PC-9 (cell line): ENCODE measurements at regions not wholly inside any gene's neighbourhood (a gene's known extent, or its start where the extent isn't known, plus 50 kb on each side); places are given as distances from the start of the nearest gene placed in this dataset.

Experiments
- EZH2 ChIP-seq: fragments of 200-600 bp; sonication (generic); IDR thresholded peaks from 2 replicates; pipeline ENCODE4 v1.8.0; 2017; ENCODE audit warnings: antibody characterized with exemption, low read depth
- TF ChIP-seq, protein P1 (sequence below): fragments of 200-600 bp; sonication (generic); conservative IDR thresholded peaks from 2 replicates; pipeline ENCODE4 v1.6.1; 2017; ENCODE audit warnings: mixed run types, antibody characterized with exemption, mild to moderate bottlenecking, moderate library complexity

DNA sequence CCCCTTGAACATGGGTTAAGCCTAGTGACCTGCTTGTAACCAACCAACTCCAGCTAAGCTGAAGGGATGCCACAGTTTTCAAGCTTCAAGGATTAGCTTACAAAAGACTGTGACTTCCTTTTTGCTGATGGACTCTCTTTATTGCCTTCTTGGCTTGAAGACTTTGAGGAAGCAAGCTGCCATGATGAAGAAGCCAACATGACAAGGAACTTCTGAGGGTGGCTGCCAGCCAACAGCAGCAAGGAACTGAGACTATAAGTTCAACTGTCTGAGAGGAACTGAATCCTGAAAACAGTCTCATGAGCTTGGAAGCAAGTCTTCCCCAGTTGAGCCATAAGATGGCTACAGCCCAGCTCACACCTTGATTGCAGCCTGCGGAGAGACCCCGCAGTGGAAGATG lies 116.1 kb upstream of the TAF11L2 start:
- TF ChIP-seq, protein P1, sequence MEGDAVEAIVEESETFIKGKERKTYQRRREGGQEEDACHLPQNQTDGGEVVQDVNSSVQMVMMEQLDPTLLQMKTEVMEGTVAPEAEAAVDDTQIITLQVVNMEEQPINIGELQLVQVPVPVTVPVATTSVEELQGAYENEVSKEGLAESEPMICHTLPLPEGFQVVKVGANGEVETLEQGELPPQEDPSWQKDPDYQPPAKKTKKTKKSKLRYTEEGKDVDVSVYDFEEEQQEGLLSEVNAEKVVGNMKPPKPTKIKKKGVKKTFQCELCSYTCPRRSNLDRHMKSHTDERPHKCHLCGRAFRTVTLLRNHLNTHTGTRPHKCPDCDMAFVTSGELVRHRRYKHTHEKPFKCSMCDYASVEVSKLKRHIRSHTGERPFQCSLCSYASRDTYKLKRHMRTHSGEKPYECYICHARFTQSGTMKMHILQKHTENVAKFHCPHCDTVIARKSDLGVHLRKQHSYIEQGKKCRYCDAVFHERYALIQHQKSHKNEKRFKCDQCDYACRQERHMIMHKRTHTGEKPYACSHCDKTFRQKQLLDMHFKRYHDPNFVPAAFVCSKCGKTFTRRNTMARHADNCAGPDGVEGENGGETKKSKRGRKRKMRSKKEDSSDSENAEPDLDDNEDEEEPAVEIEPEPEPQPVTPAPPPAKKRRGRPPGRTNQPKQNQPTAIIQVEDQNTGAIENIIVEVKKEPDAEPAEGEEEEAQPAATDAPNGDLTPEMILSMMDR, result no peak
- no peak for TF ChIP-seq EZH2
